ENCODE measurements at regions not wholly inside any gene's neighbourhood (a gene's known extent, or its start where the extent isn't known, plus 50 kb on each side); places are given as distances from the start of the nearest gene placed in this dataset.
"Not testable (repeated sequence)": the region's sequence is repeated elsewhere in the genome, so short reads cannot be mapped to it uniquely, and the experiment has no call there.

- DNase-seq, result not testable (repeated sequence)
Measured at GRCh38 chr20:48020696-48021095, 235.4 kb upstream of the SULF2 start.

DNA sequence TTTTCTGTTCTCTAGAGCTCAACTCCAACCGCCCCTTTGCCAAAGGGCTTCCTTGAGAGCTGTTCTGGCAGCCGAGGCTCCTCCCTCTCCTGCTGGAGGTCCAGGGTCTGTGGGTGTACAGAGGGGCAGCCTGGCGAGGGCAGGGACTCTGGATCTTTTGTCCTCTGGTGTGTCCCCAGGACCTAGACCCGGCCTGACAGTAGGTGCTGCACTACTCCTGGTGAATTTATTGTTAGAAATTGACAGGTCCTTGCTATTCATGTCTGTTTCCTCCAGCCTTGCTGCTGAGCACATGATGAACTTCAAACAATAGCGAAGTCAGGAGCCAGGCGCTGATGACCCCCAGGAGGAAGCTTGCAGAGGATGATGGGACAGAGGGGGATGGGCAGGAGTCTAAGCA is 234.7 kb upstream of the SULF2 start:
- no peak for DNase-seq

GRCh38 chr20:48019496-48019895 is 234.2 kb upstream of the SULF2 start:
- no peak for DNase-seq

- not testable (repeated sequence) for DNase-seq
Measured at GRCh38 chr20:48018851-48019250, 233.6 kb upstream of the SULF2 start.

- no peak for DNase-seq
Measured at GRCh38 chr20:48017992-48018391, 232.7 kb upstream of the SULF2 start.

- no peak for DNase-seq
Measured at GRCh38 chr20:48017509-48017908, 232.2 kb upstream of the SULF2 start.

DNA sequence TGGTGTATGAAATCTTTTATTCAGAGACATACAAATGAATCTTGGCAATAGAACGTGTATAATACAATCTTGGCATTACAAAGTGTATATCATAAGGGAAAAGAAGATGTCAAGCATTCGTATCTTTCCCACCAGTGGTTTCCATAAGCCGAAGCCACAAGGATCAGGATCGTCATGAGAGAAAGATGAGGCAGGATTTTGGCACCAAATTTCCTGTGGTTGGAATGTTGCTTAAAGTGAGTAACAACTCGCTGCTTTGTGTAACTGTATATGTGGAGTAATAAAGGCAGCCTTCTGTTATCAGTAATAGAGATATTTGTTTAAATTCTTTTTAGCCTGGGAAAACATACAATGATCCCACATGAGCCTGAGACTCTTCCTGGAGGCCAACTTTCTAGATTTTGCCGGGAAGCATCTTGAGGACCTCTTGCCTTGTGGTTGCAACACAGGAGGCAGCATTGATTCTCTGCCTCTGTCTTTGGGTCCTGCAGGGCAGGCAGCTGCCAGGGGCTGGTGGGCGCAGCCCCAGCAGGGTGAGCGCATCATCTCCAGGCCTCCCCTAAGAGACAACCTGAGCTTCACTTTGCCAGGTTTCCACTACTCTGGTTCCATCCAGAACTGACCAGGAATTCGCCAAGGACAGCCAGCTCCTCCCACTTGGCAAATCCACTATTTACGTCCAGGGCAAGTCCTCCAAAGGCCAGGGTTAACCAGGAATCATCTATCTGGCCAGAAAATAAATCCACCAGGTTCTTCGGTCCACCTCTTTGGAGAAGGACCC is 230.9 kb upstream of the SULF2 start:
- no peak for DNase-seq

DNA sequence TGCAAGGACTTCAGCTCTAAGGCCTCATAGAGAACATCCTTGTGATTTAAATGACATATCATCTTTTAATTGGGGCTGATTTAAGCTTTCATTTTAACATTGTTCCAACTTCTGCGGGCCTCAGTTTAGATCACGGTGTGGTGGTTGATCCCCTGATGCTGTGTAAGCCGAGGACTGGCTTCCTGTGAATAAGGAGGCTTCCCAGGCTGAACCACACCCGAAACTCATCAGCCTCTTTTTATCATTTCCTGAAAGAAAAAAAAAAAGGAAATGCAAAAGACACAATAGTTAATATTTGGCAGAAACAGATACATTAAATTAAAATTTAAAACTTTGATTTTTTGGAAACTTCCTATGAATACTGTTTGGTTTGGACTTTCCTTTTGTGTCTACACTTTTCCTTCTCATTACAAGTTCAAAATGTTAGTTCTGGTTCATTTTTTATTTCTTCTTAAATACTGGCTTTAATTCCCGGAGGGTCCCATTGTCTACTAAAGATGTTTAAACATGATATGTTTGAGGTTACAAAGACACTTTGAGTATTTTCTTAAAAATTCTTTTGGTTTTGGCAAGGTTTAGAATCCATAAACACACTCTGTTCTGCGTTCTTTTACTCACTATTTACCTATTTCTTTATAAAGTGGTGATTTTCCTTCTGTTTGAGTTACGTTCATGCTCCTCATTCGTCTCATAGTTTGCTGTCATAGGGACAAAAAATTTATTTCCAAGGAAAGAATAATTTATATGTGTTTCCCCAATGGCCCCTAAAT is 230.0 kb upstream of the SULF2 start:
- no peak for DNase-seq

GRCh38 chr20:48012401-48012974 is 227.2 kb upstream of the SULF2 start:
- DNase-seq, result no peak

GRCh38 chr20:48011025-48011424 is 225.7 kb upstream of the SULF2 start:
- DNase-seq, result no peak

DNA sequence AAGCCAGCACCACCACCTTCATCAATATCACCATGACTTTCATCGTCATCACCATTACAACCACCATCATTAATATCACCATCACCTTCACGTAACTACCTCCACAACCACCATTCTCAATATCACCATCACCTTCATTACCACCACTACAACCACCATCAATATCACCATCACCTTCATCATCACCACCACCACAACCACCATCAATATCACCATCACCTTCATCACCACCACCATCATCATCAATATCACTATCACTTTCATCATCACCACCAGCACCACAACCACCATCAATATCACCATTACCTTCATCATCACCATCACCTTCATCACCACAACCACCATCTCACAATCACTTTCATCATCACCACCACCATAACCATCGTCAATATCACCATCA is 225.3 kb upstream of the SULF2 start:
- DNase-seq, result no peak

DNA sequence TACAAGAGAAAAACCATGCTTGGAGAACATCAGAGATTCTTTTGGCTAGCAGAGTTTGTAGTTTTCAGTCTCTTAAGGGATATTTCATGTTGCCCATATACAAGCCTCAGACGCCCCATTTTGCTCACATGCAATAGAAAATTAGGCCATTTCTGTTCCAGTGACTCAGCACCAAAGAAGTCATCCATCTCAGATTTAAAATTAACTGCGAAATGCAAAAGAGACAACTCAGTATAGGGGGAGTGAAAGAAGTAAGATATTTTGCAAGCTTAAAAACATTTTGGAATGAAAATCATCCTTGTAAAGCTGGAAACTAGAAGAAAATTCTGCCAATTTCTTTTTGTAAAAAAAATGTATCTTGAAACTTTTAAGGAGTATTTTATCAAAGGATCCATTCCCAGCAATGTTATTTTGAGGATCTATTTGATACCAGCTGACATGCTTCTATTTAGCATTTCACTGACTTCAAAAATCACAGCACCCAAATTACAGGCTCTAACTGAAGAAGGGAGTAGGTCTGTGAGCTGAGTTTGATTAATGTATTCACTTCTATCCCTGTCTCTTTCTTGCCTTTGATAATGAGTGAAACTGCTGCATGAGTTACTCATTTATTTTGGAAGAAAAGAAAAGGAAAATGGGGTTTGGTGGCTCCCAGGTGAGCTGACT is 223.7 kb upstream of the SULF2 start:
- DNase-seq, result no peak

DNA sequence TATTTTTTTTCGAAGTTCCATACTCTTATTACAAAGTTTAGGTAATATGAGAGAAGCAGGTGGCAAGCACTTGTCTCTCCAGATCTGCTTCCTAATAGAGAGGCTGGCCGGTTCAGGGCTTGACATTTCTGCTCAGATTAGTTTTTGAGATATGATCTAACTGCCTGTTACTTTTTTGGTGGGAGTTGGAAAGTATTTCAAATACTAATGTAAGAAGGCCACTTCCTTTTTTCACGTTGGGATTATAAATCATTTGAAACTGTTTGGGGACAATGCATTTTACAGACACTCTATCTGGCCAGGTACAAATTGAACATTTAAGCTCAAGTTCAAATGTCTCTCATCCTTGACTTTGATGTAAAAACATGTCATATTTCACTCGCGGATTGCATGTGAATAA is 222.1 kb upstream of the SULF2 start:
- no peak for DNase-seq

GRCh38 chr20:48006036-48006833 is 221.0 kb upstream of the SULF2 start:
- DNase-seq, result no peak

DNA sequence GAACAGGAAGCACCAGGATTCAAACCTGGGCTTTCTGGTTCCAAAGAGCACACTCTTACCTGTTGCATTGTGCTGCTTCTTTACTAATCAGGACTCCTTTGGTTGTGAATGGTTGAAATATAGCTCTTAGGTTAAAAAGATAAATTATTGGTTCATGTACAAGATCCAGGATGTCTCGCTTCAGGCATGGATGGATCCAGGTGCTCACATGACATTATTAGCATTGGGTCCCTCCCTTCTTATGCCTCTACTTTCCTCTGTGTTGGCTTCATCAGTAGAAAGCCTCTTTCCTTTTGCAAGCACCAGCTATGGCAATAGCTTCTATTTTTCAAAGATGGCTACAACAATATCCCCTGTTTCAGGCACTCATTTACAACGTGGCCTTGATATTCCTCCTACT is 217.7 kb upstream of the SULF2 start:
- DNase-seq, result no peak

GRCh38 chr20:48002517-48002970 is 217.3 kb upstream of the SULF2 start:
- DNase-seq, result no peak

- DNase-seq, result no peak
Measured at GRCh38 chr20:47999166-47999565, 213.9 kb upstream of the SULF2 start.

DNA sequence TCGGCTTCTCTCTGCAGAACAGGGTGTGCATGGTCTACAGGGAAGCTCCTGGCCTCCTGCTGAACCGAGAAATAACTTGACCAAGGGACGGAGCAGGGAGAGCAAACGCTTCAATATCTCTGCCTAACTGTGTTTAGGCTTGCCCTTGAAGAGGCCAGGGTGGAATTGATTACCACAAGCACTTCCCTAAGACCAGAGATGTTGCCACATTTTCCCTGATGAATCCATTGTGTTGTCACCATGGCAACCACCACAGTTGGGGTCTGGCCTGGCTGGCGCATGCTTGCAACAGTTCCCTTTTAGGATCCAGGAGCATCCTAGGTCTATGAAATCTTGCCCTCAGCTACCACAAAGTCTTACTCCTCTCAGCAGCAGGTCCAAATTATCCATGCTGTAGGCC is 213.5 kb upstream of the SULF2 start:
- DNase-seq, result no peak

- no peak for DNase-seq
Measured at GRCh38 chr20:47995661-47996060, 210.4 kb upstream of the SULF2 start.

DNA sequence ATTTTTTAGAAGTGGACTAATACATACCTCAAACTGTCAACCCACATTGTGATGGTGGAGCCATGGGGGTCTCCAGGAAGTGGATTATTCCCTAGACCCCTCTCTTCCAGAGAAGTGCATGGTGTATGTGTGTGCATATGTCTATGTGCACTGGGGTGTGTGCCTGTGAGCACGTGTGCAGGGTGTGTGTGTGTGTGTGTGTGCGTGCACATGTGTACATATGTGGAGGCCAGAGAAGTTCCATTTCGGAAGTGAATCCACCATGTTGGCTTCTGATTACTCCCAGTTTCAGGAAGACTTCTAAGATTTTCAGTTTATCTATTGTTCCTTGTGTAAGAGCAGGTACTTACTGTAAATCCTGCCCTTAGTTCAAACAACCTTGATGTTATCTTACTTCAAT is 208.5 kb upstream of the SULF2 start:
- DNase-seq, result no peak

DNA sequence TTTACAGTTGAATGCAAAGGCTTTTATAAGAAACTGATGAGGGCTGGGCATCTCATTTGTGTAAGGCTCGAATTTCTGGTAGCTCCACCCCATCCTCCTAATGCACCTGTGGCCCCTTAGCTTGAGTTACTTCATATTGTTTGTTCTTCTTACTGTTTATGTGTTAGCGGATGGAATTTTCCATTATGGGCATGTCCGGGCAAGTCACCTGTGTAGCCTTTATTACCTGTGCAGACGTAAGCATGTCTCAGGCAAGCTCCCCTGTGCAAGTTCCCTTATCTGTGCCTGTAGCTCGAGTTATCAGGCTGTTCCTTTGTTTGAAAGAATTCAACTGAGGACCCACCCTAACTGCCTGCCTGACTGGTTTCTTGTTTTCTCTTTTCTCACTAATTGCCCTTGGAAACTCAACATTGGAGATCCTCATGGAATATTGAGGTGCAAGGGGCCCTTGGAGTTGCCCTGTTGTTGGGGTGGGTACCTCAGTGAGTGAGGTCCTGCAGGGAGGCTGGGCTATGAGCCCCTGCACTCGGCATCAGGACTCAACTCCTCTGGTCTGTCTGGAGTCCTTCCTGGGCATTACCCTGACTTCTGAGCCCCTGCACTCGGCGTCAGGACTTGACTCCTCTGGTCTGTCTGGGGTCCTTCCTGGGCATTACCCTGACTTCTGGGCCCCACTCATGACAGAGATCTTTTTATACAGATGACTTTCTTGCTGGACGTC is 207.9 kb upstream of the SULF2 start:
- no peak for DNase-seq
